ENCODE measurements at regions not wholly inside any gene's neighbourhood (a gene's known extent, or its start where the extent isn't known, plus 50 kb on each side); places are given as distances from the start of the nearest gene placed in this dataset.

DNA sequence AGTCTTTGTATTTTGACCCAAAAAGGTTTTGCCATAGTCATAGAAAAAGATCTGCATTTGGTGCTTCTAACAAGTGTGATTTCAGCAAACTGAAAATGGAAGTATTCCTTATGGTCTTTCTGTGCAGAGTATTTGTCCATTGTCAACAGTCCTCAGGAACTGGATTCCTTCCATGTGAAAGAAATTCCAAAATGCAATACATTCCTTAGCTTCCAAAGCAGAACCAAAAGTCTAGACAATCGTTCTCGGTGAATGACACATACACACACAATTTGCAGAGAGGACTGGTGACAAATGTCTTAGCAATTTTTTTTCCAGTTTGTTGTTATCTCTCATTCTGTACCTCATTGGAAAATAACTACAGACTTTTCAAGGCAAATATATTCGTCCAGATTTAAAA is 562.2 kb upstream of the SLIT2 start:
- TF ChIP-seq, protein P1, sequence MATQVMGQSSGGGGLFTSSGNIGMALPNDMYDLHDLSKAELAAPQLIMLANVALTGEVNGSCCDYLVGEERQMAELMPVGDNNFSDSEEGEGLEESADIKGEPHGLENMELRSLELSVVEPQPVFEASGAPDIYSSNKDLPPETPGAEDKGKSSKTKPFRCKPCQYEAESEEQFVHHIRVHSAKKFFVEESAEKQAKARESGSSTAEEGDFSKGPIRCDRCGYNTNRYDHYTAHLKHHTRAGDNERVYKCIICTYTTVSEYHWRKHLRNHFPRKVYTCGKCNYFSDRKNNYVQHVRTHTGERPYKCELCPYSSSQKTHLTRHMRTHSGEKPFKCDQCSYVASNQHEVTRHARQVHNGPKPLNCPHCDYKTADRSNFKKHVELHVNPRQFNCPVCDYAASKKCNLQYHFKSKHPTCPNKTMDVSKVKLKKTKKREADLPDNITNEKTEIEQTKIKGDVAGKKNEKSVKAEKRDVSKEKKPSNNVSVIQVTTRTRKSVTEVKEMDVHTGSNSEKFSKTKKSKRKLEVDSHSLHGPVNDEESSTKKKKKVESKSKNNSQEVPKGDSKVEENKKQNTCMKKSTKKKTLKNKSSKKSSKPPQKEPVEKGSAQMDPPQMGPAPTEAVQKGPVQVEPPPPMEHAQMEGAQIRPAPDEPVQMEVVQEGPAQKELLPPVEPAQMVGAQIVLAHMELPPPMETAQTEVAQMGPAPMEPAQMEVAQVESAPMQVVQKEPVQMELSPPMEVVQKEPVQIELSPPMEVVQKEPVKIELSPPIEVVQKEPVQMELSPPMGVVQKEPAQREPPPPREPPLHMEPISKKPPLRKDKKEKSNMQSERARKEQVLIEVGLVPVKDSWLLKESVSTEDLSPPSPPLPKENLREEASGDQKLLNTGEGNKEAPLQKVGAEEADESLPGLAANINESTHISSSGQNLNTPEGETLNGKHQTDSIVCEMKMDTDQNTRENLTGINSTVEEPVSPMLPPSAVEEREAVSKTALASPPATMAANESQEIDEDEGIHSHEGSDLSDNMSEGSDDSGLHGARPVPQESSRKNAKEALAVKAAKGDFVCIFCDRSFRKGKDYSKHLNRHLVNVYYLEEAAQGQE (IDR thresholded peaks at IDR 0.05; ENCODE audit: insufficient read depth in 1 of 2, low read depth in 2 of 2, low read length in 2 of 2) = no peak
- no peak for TF ChIP-seq POLR2AphosphoS5 (IDR thresholded peaks at IDR 0.05; ENCODE audit: low read depth, low read length)

All from PFSK-1 (cell line).